HL-60 (cell line): ENCODE measurements at regions not wholly inside any gene's neighbourhood (a gene's known extent, or its start where the extent isn't known, plus 50 kb on each side); places are given as distances from the start of the nearest gene placed in this dataset.

Experiments used
- POLR2AphosphoS5 ChIP-seq: IDR thresholded peaks from 2 replicates; pipeline ENCODE4 v1.6.1; 2012; ENCODE audit warnings: low read depth
- SPI1 ChIP-seq: IDR thresholded peaks from 2 replicates; pipeline ENCODE4 v1.6.1; 2012; ENCODE audit warnings: low read depth, mild to moderate bottlenecking, borderline replicate concordance
- TF ChIP-seq, protein P1 (sequence below): IDR thresholded peaks from one replicate; pipeline ENCODE4 v1.5.1; 2011; ENCODE audit warnings: low read length, control low read depth, inconsistent platforms; ENCODE audit not compliant: insufficient read depth
- TF ChIP-seq, protein P2 (sequence below): IDR thresholded peaks from 2 replicates; pipeline ENCODE4 v1.6.1; 2012; ENCODE audit warnings: low read depth; ENCODE audit not compliant: insufficient replicate concordance

DNA sequence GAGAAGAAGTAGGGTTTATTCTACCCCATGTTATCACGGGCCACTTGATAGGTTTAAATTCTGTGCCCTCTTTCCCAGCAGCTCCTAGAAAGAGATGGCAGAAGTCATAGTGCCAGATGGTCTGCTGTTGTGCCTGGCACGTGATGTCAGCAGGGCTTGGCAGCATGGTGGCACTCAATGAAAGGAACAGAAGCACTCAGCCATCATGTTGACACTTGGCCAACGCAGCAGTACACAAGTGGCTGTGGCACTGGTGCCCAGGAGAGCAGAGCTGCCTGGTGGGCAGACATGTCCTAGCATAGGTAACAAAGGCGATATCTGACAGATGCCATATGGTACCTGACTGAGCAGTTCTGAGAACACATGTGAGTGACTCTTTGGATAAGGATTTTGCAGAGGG, 796.4 kb upstream of the ACO1 start:
- TF ChIP-seq, protein P1, sequence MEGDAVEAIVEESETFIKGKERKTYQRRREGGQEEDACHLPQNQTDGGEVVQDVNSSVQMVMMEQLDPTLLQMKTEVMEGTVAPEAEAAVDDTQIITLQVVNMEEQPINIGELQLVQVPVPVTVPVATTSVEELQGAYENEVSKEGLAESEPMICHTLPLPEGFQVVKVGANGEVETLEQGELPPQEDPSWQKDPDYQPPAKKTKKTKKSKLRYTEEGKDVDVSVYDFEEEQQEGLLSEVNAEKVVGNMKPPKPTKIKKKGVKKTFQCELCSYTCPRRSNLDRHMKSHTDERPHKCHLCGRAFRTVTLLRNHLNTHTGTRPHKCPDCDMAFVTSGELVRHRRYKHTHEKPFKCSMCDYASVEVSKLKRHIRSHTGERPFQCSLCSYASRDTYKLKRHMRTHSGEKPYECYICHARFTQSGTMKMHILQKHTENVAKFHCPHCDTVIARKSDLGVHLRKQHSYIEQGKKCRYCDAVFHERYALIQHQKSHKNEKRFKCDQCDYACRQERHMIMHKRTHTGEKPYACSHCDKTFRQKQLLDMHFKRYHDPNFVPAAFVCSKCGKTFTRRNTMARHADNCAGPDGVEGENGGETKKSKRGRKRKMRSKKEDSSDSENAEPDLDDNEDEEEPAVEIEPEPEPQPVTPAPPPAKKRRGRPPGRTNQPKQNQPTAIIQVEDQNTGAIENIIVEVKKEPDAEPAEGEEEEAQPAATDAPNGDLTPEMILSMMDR = no peak
- TF ChIP-seq, protein P2, sequence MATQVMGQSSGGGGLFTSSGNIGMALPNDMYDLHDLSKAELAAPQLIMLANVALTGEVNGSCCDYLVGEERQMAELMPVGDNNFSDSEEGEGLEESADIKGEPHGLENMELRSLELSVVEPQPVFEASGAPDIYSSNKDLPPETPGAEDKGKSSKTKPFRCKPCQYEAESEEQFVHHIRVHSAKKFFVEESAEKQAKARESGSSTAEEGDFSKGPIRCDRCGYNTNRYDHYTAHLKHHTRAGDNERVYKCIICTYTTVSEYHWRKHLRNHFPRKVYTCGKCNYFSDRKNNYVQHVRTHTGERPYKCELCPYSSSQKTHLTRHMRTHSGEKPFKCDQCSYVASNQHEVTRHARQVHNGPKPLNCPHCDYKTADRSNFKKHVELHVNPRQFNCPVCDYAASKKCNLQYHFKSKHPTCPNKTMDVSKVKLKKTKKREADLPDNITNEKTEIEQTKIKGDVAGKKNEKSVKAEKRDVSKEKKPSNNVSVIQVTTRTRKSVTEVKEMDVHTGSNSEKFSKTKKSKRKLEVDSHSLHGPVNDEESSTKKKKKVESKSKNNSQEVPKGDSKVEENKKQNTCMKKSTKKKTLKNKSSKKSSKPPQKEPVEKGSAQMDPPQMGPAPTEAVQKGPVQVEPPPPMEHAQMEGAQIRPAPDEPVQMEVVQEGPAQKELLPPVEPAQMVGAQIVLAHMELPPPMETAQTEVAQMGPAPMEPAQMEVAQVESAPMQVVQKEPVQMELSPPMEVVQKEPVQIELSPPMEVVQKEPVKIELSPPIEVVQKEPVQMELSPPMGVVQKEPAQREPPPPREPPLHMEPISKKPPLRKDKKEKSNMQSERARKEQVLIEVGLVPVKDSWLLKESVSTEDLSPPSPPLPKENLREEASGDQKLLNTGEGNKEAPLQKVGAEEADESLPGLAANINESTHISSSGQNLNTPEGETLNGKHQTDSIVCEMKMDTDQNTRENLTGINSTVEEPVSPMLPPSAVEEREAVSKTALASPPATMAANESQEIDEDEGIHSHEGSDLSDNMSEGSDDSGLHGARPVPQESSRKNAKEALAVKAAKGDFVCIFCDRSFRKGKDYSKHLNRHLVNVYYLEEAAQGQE = no peak
- no peak for TF ChIP-seq POLR2AphosphoS5
- TF ChIP-seq SPI1 = no peak
